Liver (tissue), 3 donors: ENCODE measurements at regions not wholly inside any gene's neighbourhood (a gene's known extent, or its start where the extent isn't known, plus 50 kb on each side); places are given as distances from the start of the nearest gene placed in this dataset.

Source experiments
- HNF4A ChIP-seq, 2 donors: conservative IDR thresholded peaks; 2 replicates each; pipeline ENCODE4 v1.6.1; 2016; ENCODE audit warnings: antibody characterized with exemption in 2 of 2, mild to moderate bottlenecking in 2 of 2
- TF ChIP-seq, protein P1 (sequence below): IDR thresholded peaks from 2 replicates; pipeline ENCODE4 v1.6.1; 2016; ENCODE audit warnings: antibody characterized with exemption
- TF ChIP-seq, protein P2 (sequence below): fragments of 150-350 bp; IDR thresholded peaks from 2 replicates; pipeline ENCODE4 v1.5.1; 2017; ENCODE audit warnings: improper control_type of control experiment, low read depth, low read length; ENCODE audit not compliant: missing input control
- TF ChIP-seq, protein P3 (sequence below): IDR thresholded peaks from 2 replicates; pipeline ENCODE4 v1.6.1; 2016; ENCODE audit warnings: antibody characterized with exemption
- donor health status: healthy.
- donor health status: healthy.

DNA sequence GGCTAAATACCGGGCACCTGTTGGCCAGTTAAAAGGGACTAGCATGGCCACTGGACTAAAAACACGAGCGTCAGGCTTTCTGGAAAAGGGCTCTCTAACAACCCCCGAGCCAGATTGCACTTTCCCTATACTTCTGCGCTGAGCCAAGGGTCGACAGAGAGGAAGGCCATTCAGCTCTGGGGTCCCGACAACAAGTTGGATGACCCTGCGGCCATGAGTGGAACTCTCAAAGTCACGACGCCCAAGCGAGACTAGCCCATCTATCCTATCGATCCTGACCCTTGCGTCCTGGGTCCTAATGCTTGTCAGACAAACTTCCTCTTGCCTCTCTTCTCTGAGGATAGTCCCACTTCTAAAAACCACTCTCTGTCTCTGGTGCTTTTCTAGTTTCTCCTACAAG lies 99.9 kb upstream of the PRDX6 start:
- TF ChIP-seq, protein P1, sequence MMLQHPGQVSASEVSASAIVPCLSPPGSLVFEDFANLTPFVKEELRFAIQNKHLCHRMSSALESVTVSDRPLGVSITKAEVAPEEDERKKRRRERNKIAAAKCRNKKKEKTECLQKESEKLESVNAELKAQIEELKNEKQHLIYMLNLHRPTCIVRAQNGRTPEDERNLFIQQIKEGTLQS, result no peak
- TF ChIP-seq, protein P2, sequence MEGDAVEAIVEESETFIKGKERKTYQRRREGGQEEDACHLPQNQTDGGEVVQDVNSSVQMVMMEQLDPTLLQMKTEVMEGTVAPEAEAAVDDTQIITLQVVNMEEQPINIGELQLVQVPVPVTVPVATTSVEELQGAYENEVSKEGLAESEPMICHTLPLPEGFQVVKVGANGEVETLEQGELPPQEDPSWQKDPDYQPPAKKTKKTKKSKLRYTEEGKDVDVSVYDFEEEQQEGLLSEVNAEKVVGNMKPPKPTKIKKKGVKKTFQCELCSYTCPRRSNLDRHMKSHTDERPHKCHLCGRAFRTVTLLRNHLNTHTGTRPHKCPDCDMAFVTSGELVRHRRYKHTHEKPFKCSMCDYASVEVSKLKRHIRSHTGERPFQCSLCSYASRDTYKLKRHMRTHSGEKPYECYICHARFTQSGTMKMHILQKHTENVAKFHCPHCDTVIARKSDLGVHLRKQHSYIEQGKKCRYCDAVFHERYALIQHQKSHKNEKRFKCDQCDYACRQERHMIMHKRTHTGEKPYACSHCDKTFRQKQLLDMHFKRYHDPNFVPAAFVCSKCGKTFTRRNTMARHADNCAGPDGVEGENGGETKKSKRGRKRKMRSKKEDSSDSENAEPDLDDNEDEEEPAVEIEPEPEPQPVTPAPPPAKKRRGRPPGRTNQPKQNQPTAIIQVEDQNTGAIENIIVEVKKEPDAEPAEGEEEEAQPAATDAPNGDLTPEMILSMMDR, result no peak
- no peak for TF ChIP-seq HNF4A (conservative IDR thresholded peaks at IDR 0.05)
- TF ChIP-seq, protein P3, sequence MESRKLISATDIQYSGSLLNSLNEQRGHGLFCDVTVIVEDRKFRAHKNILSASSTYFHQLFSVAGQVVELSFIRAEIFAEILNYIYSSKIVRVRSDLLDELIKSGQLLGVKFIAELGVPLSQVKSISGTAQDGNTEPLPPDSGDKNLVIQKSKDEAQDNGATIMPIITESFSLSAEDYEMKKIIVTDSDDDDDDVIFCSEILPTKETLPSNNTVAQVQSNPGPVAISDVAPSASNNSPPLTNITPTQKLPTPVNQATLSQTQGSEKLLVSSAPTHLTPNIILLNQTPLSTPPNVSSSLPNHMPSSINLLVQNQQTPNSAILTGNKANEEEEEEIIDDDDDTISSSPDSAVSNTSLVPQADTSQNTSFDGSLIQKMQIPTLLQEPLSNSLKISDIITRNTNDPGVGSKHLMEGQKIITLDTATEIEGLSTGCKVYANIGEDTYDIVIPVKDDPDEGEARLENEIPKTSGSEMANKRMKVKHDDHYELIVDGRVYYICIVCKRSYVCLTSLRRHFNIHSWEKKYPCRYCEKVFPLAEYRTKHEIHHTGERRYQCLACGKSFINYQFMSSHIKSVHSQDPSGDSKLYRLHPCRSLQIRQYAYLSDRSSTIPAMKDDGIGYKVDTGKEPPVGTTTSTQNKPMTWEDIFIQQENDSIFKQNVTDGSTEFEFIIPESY, result no peak
